Right ventricle myocardium superior (tissue), 1 donor: ENCODE measurements at regions not wholly inside any gene's neighbourhood (a gene's known extent, or its start where the extent isn't known, plus 50 kb on each side); places are given as distances from the start of the nearest gene placed in this dataset.
"Not testable (repeated sequence)": the region's sequence is repeated elsewhere in the genome, so short reads cannot be mapped to it uniquely, and the experiment has no call there.

Experiments
- ATAC-seq: fragments of 200-7000 bp; cut with Tn5 transposase; one replicate; pipeline ENCODE4 v1.9.1; 2020; ENCODE audit warnings: mild to moderate bottlenecking; ENCODE audit not compliant: poor library complexity
- DNase-seq: peaks from one replicate; pipeline ENCODE4 v3.0.0-alpha.2; 2020
- intact Hi-C: fragments of 100-400 bp; cut with DNase I; formaldehyde crosslinking; loops from one replicate; pipeline ENCODE4 v1.11.2; 2022
- donor health status: DM: no; HTN: yes; CAD: no; lungs with severe emphysema.

- ATAC-seq (no peak), DNase-seq (no peak)
- intact Hi-C loops: no loop called here
Observed at GRCh38 chr9:96108691-96109380, 193.1 kb downstream of the HSD17B3 start.

DNA sequence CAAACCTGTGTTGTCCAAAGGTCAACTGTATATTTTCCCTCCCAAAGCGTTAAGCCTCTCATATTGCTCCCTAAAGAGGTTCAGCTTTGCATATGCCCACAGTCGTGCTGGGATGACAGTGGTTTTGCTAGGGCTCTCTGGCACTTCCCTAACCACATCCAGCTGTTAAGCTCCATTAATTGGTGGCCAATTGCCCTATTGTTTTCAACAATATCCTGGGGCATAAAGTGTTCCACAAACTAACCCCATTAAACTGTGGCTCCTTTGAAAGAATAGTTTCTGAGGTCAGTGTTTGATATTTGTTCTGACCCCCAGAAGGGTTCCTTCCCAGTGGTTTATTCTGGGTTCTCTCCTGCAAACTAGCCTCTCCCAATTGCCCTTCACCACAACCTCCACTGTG, 194.5 kb downstream of the HSD17B3 start:
- intact Hi-C loops: no loop called here
- ATAC-seq: no peak
- no peak for DNase-seq

- DNase-seq (no peak), ATAC-seq (no peak)
Observed at GRCh38 chr9:96100385-96101300, 201.3 kb downstream of the HSD17B3 start.

DNA sequence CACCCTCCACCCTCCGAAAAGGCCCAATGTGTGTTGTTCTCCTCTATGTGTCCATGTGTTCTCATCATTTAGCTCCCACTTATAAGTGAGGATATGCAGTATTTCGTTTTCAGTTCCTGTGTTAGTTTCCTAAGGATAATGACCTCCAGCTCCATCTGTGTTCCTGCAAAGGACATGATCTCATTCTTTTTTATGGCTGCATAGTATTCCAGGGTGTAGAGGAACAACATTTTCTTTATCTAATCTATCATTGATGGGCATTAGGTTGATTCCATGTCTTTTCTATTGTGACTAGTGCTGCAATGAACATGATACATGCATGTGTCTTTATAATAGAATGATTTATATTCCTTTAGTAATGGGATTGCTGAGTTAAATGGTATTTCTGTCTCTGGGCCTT, 211.3 kb downstream of the HSD17B3 start:
- intact Hi-C loops, ATAC-seq, DNase-seq: not testable (repeated sequence)

More at GRCh38 chr9:96100385-96101300, 201.3 kb downstream of the HSD17B3 start:
- intact Hi-C loops: no loop called here

DNA sequence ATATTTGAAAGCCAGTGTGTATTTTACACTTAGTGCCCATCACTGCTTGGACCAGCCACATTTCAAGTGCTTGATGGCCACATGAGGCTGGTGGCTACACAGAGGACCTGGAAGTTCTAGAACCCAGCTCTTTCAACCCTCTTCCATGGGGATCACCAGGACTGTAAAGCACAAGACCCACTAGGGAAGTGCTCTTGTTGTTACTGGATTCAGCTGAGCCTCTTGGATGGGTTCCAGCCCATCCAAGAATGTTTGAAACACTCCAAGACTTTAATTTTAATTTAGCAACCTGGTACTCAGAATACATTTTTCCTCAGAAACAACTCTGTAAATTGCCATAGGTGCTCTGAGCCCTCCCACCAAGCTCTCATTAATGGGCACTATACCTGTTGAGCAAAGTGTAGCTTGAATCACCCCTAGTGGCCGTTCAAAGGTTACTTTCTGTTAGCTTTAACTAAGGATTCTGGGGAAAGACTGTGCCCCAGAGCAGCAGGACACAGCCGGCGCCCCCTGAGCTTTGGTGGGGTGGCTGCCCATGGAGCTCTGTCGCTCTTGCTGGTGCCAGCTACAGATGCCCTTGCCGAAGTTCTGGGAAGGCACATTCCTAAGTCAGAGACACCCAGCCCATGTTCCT, 212.4 kb downstream of the HSD17B3 start:
- intact Hi-C loops: no loop called here
- ATAC-seq (no peak), DNase-seq (no peak)

DNA sequence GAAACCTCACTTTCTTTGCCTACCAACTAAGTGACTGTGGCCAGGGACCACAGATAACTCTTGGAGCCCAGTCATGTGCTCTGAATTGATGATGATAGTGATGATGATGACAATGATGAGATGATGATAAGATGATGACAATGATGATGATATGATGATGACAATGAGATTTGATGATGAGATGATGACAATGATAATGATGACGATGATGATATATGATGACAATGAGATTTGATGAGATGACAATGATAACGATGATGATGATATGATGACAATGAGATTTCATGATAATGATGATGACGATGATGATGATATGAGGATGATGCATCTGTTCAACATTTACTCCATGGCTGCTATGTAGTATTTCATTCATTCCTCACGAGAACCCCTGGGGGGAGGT, 213.0 kb downstream of the ERCC6L2 start:
- intact Hi-C loops: no loop called here
- ATAC-seq (no peak), DNase-seq (no peak)

DNA sequence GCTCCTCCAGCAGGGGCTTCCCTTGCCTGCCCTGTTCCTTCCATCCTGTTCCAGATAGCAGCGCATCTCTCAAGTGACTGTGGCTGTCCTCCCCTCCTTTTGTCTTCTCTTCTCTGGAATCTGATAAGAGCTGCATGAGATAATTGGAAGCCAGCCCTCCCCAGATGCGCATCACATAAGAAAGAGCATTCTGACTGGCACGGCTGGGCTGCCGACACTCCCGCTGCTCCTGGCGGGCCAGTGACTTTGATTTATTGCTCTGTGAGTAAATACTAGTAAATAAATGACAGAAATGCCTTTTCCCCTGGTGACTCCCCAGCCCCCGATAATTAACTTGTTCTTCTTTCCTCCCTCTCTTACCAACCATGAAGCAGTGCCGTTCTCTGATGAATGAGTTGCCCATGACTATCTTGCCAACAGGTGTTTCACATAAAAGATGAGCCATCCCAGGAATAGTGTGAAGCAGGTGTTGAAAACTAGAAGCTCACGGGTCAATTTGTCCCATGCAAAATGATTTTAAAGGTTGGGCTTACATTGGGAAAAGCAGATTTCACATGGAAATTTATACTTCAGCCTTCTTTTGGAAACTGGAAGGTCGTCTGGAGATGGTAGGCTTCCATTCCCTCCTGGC, 212.3 kb downstream of the ERCC6L2 start:
- DNase-seq: no peak
- ATAC-seq: no peak
- intact Hi-C loops: no loop called here

DNA sequence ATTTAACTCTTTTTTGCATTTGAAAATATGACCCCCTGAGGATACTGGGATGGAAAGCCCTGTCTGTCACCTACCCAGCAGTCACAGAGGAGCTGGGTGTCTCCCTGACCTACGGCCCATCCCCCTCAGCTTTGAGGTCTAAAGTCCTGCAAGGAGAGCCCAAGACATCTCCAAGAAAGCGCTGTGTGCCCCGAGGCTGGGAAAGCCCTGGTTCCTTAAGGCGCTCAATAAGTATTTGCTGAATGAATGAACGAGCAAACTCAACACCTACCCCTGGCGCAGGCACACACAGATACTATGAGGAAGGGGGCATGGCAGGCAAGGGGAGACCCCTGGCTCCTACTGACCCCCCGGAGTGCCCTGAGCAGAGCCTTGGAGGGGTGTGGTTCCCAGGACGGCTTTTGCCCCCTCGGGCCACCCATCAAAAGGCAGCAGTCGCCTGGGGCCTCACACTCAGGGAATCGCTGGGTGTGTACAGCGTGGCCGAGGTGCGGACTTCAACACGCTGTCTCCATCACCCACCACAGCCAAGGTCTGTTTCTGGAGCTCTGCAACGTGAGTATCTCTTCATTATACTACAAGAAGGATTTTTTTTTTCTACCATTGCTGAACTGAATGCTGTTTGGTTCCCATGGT, 211.6 kb downstream of the ERCC6L2 start:
- ATAC-seq (no peak), DNase-seq (no peak)
- intact Hi-C loops: no loop called here

GRCh38 chr9:96085491-96086143, 210.1 kb downstream of the ERCC6L2 start:
- no peak for ATAC-seq
- no peak for DNase-seq
- intact Hi-C loops: no loop called here

DNA sequence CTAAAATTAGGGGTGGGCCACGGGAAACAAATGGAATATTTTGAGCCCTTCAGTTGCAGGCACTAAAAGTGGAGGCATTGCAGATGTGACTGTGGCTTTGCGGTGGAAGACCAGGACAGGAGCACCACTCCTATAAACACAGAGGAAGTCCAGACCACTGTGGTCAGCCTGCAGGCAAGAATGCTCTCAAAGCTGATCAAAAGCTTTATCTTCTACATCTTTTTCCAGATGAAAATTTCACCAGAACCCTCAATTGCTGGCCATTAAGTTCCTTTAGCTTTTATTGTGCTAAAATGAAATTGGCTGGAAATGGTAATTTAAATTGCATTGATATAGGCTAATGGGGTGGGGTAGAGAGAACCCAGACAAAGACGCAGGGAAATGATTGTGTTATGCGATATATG, 208.8 kb downstream of the ERCC6L2 start:
- ATAC-seq (no peak), DNase-seq (no peak)
- intact Hi-C loops: no loop called here

DNA sequence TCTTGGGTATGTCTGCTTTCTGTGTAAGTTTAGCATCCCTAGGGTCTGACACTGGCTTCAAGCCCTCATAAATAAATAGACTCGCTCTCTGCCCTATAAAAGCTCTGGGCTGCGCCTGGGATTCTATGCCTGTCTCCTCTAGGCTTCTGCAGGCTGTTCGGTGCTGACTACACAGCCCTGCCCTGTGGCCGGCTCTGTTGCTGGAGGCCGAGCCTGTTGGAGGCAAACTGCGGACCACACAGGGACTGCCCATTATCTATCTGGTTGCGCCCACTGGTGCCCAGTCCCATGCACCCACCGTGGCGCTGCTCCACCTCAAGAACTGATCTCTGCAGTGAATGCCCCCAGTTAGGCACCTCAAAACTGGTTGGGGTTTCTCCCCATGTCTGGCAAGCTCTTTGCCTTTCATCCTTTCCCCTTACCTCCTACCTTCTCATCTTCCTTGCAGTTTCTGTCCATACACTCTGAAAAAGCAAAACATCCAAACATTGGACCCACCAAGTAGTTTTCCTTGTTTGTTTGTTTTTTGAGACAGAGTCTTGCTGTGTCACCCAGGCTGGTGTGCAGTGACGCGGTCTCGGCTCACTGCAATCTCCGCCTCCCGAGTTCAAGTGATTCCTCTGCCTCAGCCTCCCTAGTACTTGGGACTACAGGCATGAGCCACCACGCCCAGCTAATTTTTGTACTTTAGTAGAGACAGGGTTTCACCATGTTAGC, 207.2 kb downstream of the ERCC6L2 start:
- no peak for DNase-seq
- intact Hi-C loops: no loop called here
- no peak for ATAC-seq

DNA sequence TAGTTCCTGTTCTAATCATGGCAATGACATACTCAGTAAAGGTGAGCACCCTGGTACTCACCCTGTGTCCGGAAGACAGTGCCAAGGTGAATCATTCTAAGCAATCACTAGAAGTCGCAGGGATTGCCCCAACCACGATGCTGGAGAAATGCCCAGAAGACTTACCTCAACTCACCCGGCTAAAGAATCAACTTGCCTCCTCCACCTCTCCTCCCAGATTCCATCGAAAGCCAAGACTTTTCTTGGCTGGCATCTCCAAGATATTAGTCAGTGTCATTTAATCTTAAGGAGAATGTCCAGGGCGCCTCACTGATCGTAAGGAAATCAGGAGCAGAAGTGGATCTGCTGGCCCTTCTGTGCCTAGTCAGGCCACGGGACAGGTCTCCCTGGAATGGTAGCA, 204.9 kb downstream of the ERCC6L2 start:
- ATAC-seq: no peak
- DNase-seq: no peak
- intact Hi-C loops: no loop called here

DNA sequence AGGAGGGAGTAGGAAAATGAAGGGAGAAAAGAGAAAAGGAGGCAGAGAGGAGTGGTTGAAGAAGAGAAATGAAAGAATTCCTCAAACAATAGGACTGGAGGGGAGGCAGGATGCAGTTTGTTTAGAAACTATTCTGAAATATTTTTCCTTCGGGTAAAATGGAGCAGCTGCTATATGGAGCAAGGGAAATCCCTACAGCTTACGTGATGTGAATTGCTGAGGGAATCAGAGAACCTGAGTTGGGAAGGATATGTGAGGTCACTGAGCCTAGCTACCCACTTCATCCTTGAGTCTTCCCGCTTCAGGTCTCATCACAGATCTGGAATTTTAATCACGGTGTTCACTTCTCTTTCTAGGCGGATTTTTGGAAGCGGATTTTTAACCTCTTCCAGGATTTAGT, 204.3 kb downstream of the ERCC6L2 start:
- intact Hi-C loops: no loop called here
- DNase-seq (no peak), ATAC-seq (no peak)

DNA sequence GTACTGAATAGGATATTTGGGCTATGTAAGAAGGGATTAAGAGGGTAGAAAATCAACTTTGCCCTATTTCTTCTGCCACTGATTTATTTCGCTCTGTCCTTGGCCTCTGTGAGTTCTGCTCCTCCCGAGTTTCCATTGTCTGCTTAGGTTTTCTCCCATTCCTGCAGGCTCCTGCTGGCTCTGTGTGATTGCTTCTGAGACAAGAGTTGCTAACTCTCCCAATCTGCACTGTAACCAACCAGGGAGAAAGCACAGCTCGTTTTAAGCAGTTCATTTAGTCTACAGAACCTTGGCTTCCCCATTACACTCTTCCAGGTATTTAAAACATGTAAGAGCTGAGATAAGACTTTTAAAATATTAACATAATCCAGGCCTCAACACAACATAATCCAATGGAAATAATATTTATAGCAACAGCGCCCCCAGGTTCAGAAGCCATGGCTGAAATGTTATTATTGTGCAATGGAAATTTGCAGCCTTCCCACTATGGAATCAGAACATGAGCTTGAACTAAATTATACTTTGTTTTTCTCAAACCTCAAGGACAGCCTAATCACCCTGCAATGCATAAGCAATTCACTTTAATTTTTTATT, 203.5 kb downstream of the ERCC6L2 start:
- ATAC-seq (no peak), DNase-seq (no peak)
- intact Hi-C loops: no loop called here

DNA sequence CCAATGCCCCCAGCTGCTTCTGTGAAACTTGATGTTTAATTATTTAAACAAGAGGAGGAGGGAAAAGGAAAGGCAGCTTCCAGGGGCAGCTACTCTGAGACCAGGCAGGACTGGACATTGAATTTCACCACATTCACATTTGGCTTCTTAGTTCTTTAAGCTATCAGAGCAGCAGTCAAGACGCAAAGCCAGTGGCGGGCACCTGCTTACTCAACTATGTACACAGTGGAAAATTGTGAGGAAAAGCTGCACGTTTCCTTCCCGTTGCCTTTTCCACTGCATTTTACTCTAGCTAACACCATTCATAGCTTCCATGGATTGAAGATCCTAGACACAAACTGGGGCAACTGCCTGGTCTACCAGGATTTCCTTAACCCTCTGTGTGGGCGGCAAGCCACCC, 200.3 kb downstream of the ERCC6L2 start:
- DNase-seq: no peak

DNA sequence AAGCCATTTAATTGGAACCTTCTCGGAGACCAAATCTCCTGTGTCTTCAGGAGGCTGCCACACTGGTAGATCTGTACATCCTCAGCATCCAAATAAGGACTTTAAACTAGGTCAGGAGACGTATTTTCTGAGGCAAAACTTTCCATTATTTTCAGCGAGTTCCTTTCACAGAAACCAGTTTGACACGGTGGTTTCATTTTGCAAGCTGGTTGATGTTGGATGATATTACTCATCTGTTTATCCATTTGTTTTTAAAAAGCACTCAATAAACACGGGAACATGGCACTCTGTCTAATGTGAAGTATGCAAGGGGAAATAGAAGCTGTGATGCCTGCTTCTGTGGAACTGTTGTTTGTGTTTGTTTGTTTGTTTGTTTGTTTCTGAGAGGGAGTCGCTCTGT, 199.6 kb downstream of the ERCC6L2 start:
- ATAC-seq (no peak), DNase-seq (no peak)
- intact Hi-C loops: no loop called here

More for the DNA sequence above, 200.3 kb downstream of the ERCC6L2 start:
- no peak for ATAC-seq
- intact Hi-C loops: no loop called here
